Ectodermal cell (in vitro differentiated cells): ENCODE measurements at regions not wholly inside any gene's neighbourhood (a gene's known extent, or its start where the extent isn't known, plus 50 kb on each side); places are given as distances from the start of the nearest gene placed in this dataset.

Source experiments
- H3K27ac ChIP-seq: 2 replicates; pipeline ENCODE4 v1.7.0; 2013; ENCODE audit warnings: mild to moderate bottlenecking, low read depth, low read length; ENCODE audit not compliant: insufficient read depth, poor library complexity, severe bottlenecking
- H3K27me3 ChIP-seq: 2 replicates; pipeline ENCODE4 v1.7.0; 2013; ENCODE audit warnings: mild to moderate bottlenecking, low read length; ENCODE audit not compliant: insufficient read depth, control insufficient read depth, poor library complexity, severe bottlenecking
- H3K36me3 ChIP-seq: one replicate; pipeline ENCODE4 v1.7.0; 2013; ENCODE audit warnings: low read length; ENCODE audit not compliant: control insufficient read depth, insufficient read depth
- H3K4me1 ChIP-seq: one replicate; pipeline ENCODE4 v1.7.0; 2013; ENCODE audit warnings: low read length; ENCODE audit not compliant: control insufficient read depth, insufficient read depth
- H3K4me3 ChIP-seq: 2 replicates; pipeline ENCODE4 v1.7.0; 2013; ENCODE audit warnings: low read depth, low read length, control low read depth; ENCODE audit not compliant: insufficient read depth
- H3K9me3 ChIP-seq: 2 replicates; pipeline ENCODE4 v1.7.0; 2013; ENCODE audit warnings: mild to moderate bottlenecking, low read length, moderate library complexity; ENCODE audit not compliant: control insufficient read depth
- WGBS, 2 experiments: methylation state at CpG; one replicate each; pipeline ENCODE4 v1.1.7; 2013; ENCODE audit warnings: missing lambda C conversion rate in 2 of 2; 5-methylcytosine and 5-hydroxymethylcytosine counted together

GRCh38 chr11:127252321-127252720 lies 251.8 kb upstream of the KIRREL3 start:
- Histone ChIP-seq H3K27ac (no peak overlapping the region), H3K9me3 (no peaks in the 10 kb centered on the region), H3K4me1 (no peaks in the 10 kb centered on the region), H3K36me3 (no peaks in the 10 kb centered on the region), H3K27me3 (no peaks in the 10 kb centered on the region), H3K4me3 (no peak overlapping the region)
- 88 to 89% methylated on average over 3 of the region's 3 CpGs for WGBS, 2 experiments

GRCh38 chr11:127249576-127249975 lies 249.0 kb upstream of the KIRREL3 start:
- Histone ChIP-seq H3K27ac (no peak overlapping the region), H3K36me3 (no peaks in the 10 kb centered on the region), H3K9me3 (no peaks in the 10 kb centered on the region), H3K4me3 (no peak overlapping the region), H3K27me3 (no peaks in the 10 kb centered on the region), H3K4me1 (no peaks in the 10 kb centered on the region)
- 91 to 93% methylated on average over 4 of the region's 4 CpGs for WGBS, 2 experiments

GRCh38 chr11:127248476-127248875 lies 247.9 kb upstream of the KIRREL3 start:
- Histone ChIP-seq H3K4me3 (no peak overlapping the region), H3K27me3 (no peaks in the 10 kb centered on the region)

GRCh38 chr11:127247261-127247851 lies 246.8 kb upstream of the KIRREL3 start:
- Histone ChIP-seq H3K36me3 (no peaks in the 10 kb centered on the region), H3K9me3 (no peaks in the 10 kb centered on the region), H3K27me3 (no peaks in the 10 kb centered on the region), H3K4me3 (no peak overlapping the region), H3K4me1 (no peaks in the 10 kb centered on the region), H3K27ac (no peak overlapping the region)
- WGBS, 2 experiments: 79 to 82% methylated on average over 7 of the region's 7 CpGs

More at GRCh38 chr11:127248476-127248875, 247.9 kb upstream of the KIRREL3 start:
- H3K27ac ChIP-seq: no peak overlapping the region
- no peaks in the 10 kb centered on the region for H3K9me3 ChIP-seq
- H3K36me3 ChIP-seq: no peaks in the 10 kb centered on the region
- H3K4me1 ChIP-seq: no peaks in the 10 kb centered on the region
- WGBS, 2 experiments: 79 to 89% methylated on average over 3 of the region's 3 CpGs

- H3K9me3 ChIP-seq: no peaks in the 10 kb centered on the region
- no peaks in the 10 kb centered on the region for H3K36me3 ChIP-seq
- no peaks in the 10 kb centered on the region for H3K4me1 ChIP-seq
- WGBS, 2 experiments: 90 to 93% methylated on average over 2 of the region's 2 CpGs
- H3K4me3 ChIP-seq: no peak overlapping the region
- no peaks in the 10 kb centered on the region for H3K27me3 ChIP-seq
- no peak overlapping the region for H3K27ac ChIP-seq
These were observed 242.1 kb upstream of the KIRREL3 start for GRCh38 chr11:127242676-127243075.

GRCh38 chr11:127238321-127238720 lies 237.8 kb upstream of the KIRREL3 start:
- Histone ChIP-seq H3K27ac (no peak overlapping the region), H3K36me3 (no peaks in the 10 kb centered on the region), H3K4me1 (no peaks in the 10 kb centered on the region), H3K9me3 (no peaks in the 10 kb centered on the region), H3K4me3 (no peak overlapping the region), H3K27me3 (no peaks in the 10 kb centered on the region)
- 96 to 100% methylated on average over 3 of the region's 4 CpGs for WGBS, 2 experiments

GRCh38 chr11:127236776-127237175 lies 236.2 kb upstream of the KIRREL3 start:
- Histone ChIP-seq H3K27ac (no peak overlapping the region), H3K27me3 (no peaks in the 10 kb centered on the region), H3K9me3 (no peaks in the 10 kb centered on the region), H3K36me3 (no peaks in the 10 kb centered on the region), H3K4me3 (no peak overlapping the region), H3K4me1 (no peaks in the 10 kb centered on the region)
- 97 to 100% methylated on average over 1 of the region's 1 CpG for WGBS, 2 experiments

- WGBS, 2 experiments: 69 to 82% methylated on average over 3 of the region's 3 CpGs
- Histone ChIP-seq H3K36me3 (no peaks in the 10 kb centered on the region), H3K9me3 (no peaks in the 10 kb centered on the region), H3K27me3 (no peaks in the 10 kb centered on the region), H3K4me3 (no peak overlapping the region), H3K4me1 (no peaks in the 10 kb centered on the region), H3K27ac (no peak overlapping the region)
These were observed 233.4 kb upstream of the KIRREL3 start for GRCh38 chr11:127233998-127234397.

GRCh38 chr11:127230392-127230791 lies 229.8 kb upstream of the KIRREL3 start:
- H3K9me3 ChIP-seq: no peaks in the 10 kb centered on the region
- no peaks in the 10 kb centered on the region for H3K4me1 ChIP-seq
- H3K27ac ChIP-seq: no peak overlapping the region
- H3K4me3 ChIP-seq: no peak overlapping the region
- 95 to 96% methylated on average over 3 of the region's 3 CpGs for WGBS, 2 experiments
- H3K27me3 ChIP-seq: no peaks in the 10 kb centered on the region
- H3K36me3 ChIP-seq: no peaks in the 10 kb centered on the region

GRCh38 chr11:127226949-127227348 lies 226.4 kb upstream of the KIRREL3 start:
- Histone ChIP-seq H3K36me3 (no peaks in the 10 kb centered on the region), H3K27ac (no peak overlapping the region)
- WGBS, 2 experiments: 100% methylated on average over 1 of the region's 2 CpGs; no CpG with 5 or more reads in 1 of the 2 experiments

GRCh38 chr11:127226380-127226779 lies 225.8 kb upstream of the KIRREL3 start:
- no peak overlapping the region for H3K27ac ChIP-seq
- no peak overlapping the region for H3K4me3 ChIP-seq
- H3K9me3 ChIP-seq: no peaks in the 10 kb centered on the region
- H3K4me1 ChIP-seq: no peaks in the 10 kb centered on the region
- no peaks in the 10 kb centered on the region for H3K36me3 ChIP-seq
- WGBS, 2 experiments: 83% methylated on average over 1 of the region's 1 CpG; no CpG with 5 or more reads in 1 of the 2 experiments
- H3K27me3 ChIP-seq: no peaks in the 10 kb centered on the region

More at GRCh38 chr11:127226949-127227348, 226.4 kb upstream of the KIRREL3 start:
- Histone ChIP-seq H3K4me1 (no peaks in the 10 kb centered on the region), H3K9me3 (no peaks in the 10 kb centered on the region), H3K4me3 (no peak overlapping the region), H3K27me3 (no peaks in the 10 kb centered on the region)
